ENCODE measurements at regions not wholly inside any gene's neighbourhood (a gene's known extent, or its start where the extent isn't known, plus 50 kb on each side); places are given as distances from the start of the nearest gene placed in this dataset.

DNA sequence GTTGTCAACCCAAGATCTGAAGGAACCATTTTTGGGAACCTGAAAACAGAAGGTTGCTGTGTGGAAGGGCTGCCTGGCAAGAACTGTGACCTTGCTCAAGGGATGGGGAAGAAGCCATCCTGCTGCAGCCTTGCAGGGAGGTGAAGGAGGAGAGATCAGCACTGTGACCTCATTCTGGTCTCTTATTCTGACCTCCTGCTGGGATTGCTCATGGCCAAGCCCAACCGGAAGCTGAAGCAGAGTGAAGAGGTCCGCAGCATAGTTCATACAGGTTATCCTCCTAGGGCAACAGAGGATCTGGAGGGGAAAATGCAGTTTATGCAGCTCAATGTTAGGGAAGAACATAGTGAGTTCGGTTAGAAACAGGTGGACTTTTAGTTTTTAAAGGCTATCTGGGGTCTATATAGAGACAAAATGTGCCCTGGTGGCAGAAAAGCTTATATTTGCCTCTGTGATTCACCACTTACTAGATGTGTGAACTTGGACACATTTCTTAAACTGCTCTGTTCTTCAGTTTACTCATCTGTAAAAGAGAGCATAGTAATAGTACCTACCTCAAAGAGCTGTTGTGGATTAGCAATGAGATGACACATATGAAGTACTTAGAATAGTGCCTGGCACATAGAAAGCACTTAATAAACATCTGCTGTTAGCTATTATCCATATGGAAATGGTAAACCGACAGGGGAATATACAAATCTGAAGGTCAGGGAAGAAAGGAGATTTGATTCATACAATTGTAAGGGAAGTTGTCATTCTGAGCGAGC is 57.9 kb upstream of the BNC2 start:
- H3K36me3 ChIP-seq (ENCODE audit: insufficient read depth, low read length), result no peaks in the 10 kb centered on the region
- H3F3A ChIP-seq (ENCODE audit: insufficient read depth, low read length, poor library complexity, severe bottlenecking), result no peaks in the 10 kb centered on the region
- no peaks in the 10 kb centered on the region for H3K79me2 ChIP-seq (replicated peaks; ENCODE audit: insufficient read depth, low read length)
- no peak overlapping the region for H3K27ac ChIP-seq (ENCODE audit: low read length)
- H3K4me3 ChIP-seq (ENCODE audit: low read length), result no peak overlapping the region
- H3K4me2 ChIP-seq (ENCODE audit: low read length), result no peak overlapping the region
- no peak overlapping the region for H2AFZ ChIP-seq (ENCODE audit: low read depth, low read length)
- H4K20me1 ChIP-seq (ENCODE audit: insufficient read depth), result no peaks in the 10 kb centered on the region
- H3K9me2 ChIP-seq (ENCODE audit: insufficient read depth, low read length), result no peaks in the 10 kb centered on the region
- H3K9me3 ChIP-seq (ENCODE audit: low read length), result no peaks in the 10 kb centered on the region
- no peaks in the 10 kb centered on the region for H3K27me3 ChIP-seq (ENCODE audit: insufficient read depth, low read depth, low read length)
- TF ChIP-seq, protein P1, sequence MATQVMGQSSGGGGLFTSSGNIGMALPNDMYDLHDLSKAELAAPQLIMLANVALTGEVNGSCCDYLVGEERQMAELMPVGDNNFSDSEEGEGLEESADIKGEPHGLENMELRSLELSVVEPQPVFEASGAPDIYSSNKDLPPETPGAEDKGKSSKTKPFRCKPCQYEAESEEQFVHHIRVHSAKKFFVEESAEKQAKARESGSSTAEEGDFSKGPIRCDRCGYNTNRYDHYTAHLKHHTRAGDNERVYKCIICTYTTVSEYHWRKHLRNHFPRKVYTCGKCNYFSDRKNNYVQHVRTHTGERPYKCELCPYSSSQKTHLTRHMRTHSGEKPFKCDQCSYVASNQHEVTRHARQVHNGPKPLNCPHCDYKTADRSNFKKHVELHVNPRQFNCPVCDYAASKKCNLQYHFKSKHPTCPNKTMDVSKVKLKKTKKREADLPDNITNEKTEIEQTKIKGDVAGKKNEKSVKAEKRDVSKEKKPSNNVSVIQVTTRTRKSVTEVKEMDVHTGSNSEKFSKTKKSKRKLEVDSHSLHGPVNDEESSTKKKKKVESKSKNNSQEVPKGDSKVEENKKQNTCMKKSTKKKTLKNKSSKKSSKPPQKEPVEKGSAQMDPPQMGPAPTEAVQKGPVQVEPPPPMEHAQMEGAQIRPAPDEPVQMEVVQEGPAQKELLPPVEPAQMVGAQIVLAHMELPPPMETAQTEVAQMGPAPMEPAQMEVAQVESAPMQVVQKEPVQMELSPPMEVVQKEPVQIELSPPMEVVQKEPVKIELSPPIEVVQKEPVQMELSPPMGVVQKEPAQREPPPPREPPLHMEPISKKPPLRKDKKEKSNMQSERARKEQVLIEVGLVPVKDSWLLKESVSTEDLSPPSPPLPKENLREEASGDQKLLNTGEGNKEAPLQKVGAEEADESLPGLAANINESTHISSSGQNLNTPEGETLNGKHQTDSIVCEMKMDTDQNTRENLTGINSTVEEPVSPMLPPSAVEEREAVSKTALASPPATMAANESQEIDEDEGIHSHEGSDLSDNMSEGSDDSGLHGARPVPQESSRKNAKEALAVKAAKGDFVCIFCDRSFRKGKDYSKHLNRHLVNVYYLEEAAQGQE (IDR thresholded peaks at IDR 0.05; ENCODE audit: borderline replicate concordance), result no peak
- TF ChIP-seq, protein P2, sequence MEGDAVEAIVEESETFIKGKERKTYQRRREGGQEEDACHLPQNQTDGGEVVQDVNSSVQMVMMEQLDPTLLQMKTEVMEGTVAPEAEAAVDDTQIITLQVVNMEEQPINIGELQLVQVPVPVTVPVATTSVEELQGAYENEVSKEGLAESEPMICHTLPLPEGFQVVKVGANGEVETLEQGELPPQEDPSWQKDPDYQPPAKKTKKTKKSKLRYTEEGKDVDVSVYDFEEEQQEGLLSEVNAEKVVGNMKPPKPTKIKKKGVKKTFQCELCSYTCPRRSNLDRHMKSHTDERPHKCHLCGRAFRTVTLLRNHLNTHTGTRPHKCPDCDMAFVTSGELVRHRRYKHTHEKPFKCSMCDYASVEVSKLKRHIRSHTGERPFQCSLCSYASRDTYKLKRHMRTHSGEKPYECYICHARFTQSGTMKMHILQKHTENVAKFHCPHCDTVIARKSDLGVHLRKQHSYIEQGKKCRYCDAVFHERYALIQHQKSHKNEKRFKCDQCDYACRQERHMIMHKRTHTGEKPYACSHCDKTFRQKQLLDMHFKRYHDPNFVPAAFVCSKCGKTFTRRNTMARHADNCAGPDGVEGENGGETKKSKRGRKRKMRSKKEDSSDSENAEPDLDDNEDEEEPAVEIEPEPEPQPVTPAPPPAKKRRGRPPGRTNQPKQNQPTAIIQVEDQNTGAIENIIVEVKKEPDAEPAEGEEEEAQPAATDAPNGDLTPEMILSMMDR (IDR thresholded peaks at IDR 0.05; ENCODE audit: poor library complexity, severe bottlenecking), result no peak
- TF ChIP-seq SMC3 (conservative IDR thresholded peaks at IDR 0.05; ENCODE audit: poor library complexity), result no peak
- TF ChIP-seq EP300 (conservative IDR thresholded peaks at IDR 0.05; ENCODE audit: poor library complexity, severe bottlenecking), result no peak
- no peak for TF ChIP-seq EZH2 (IDR thresholded peaks at IDR 0.05; ENCODE audit: borderline replicate concordance, insufficient read depth, low read length, poor library complexity, severe bottlenecking)
- no peak for TF ChIP-seq MXI1 (conservative IDR thresholded peaks at IDR 0.05; ENCODE audit: poor library complexity, severe bottlenecking)
- H3K9ac ChIP-seq (ENCODE audit: low read length), result no peak overlapping the region

DNA sequence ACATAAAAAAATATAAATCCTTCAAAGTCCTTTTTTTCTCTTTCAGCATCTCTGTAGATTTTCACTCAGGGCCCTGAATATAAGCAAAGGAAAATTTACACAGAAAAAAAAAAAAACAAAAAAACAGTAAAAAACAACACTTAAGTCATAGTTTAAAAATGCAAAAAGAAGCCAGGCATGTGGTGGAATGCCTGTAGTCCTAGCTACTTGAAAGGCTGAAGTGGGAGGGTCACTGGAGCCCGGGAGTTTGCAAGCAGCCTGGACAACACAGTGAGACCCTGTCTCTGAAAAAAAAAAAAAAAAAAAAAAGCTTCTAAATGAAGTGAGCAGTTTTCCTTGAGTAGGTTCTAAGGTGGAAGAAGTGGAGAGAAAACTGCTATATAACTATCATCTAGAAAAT is 55.0 kb upstream of the BNC2 start:
- H2AFZ ChIP-seq (ENCODE audit: low read depth, low read length), result no peak overlapping the region
- no peak overlapping the region for H3K27ac ChIP-seq (ENCODE audit: low read length)
- H4K20me1 ChIP-seq (ENCODE audit: insufficient read depth), result no peaks in the 10 kb centered on the region
- H3K4me2 ChIP-seq (ENCODE audit: low read length), result no peak overlapping the region
- H3K36me3 ChIP-seq (ENCODE audit: insufficient read depth, low read length), result no peaks in the 10 kb centered on the region
- no peaks in the 10 kb centered on the region for H3K27me3 ChIP-seq (ENCODE audit: insufficient read depth, low read depth, low read length)
- H3K9me3 ChIP-seq (ENCODE audit: low read length), result no peaks in the 10 kb centered on the region
- H3K9me2 ChIP-seq (ENCODE audit: insufficient read depth, low read length), result no peaks in the 10 kb centered on the region
- no peaks in the 10 kb centered on the region for H3K79me2 ChIP-seq (replicated peaks; ENCODE audit: insufficient read depth, low read length)
- no peak overlapping the region for H3K9ac ChIP-seq (ENCODE audit: low read length)
- TF ChIP-seq SMC3 (conservative IDR thresholded peaks at IDR 0.05; ENCODE audit: poor library complexity) (no peak), RAD21 (conservative IDR thresholded peaks at IDR 0.05) (no peak), EZH2 (IDR thresholded peaks at IDR 0.05; ENCODE audit: borderline replicate concordance, insufficient read depth, low read length, poor library complexity, severe bottlenecking) (no peak), POLR2AphosphoS5 (IDR thresholded peaks at IDR 0.05) (no peak)
- TF ChIP-seq, protein P1 (IDR thresholded peaks at IDR 0.05; ENCODE audit: borderline replicate concordance), result no peak
- TF ChIP-seq, protein P2 (IDR thresholded peaks at IDR 0.05; ENCODE audit: poor library complexity, severe bottlenecking), result no peak
- no peak overlapping the region for H3K4me3 ChIP-seq (ENCODE audit: low read length)
- H3F3A ChIP-seq (ENCODE audit: insufficient read depth, low read length, poor library complexity, severe bottlenecking), result no peaks in the 10 kb centered on the region
